HG03457 (cell line): ENCODE measurements at regions not wholly inside any gene's neighbourhood (a gene's known extent, or its start where the extent isn't known, plus 50 kb on each side); places are given as distances from the start of the nearest gene placed in this dataset.

Experiments used
- ATAC-seq: cut with Tn5 transposase; IDR thresholded peaks from one replicate; pipeline ENCODE4 v1.9.1; 2021; ENCODE audit warnings: moderate number of reproducible peaks; ENCODE audit not compliant: unreplicated experiment

DNA sequence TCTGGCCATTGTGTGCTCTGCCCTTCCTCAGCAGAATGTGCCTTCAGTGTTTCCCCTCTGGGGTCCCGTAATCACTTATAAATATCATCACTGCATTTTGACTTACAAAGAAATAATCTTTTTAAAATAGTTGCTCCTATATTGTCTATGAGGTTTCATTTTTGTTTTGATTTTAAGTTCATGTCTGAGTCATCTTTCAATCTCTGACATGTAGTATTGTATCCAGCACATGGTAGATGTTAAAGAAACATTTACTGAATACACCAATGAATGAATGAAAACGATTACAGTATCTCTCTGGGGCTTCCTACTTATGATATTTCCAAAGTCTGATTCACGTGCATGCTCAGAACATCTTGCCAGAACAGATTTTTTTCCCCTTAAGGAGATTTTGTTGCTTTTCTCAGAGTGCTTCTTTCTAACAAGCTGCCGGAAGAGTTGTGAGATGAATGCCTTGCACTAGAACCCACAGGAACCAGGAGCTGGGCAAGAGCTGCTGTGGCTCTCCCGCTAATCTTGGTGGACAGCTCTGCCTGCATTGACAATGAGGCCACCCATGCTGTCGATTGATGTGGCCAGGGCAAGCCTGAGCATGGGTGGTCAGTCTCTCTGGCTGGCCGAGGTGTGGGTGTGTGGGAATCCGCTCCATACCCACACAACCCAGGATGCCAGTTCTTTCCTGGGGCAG, 199.4 kb downstream of the CYRIA start:
- no peak for ATAC-seq

DNA sequence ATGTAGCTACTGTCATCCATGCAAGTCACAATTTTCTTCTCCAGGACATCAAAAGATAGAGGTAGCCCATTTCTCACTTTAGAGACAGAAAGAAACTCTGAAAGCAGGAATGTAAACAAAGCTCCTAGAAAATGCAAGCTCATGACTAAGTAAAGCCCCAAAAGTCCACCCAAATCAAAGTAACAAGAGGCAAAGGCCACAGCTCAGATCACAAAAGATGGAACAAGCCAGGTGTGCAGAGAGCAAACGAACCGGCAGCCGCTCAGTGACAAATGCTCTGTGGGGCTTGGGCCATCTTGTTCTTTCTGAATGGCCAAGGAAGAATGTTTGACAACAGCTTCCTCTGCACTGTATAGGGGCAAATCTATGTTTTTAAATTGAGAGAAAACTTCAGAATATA, 201.0 kb downstream of the CYRIA start:
- ATAC-seq, result no peak

DNA sequence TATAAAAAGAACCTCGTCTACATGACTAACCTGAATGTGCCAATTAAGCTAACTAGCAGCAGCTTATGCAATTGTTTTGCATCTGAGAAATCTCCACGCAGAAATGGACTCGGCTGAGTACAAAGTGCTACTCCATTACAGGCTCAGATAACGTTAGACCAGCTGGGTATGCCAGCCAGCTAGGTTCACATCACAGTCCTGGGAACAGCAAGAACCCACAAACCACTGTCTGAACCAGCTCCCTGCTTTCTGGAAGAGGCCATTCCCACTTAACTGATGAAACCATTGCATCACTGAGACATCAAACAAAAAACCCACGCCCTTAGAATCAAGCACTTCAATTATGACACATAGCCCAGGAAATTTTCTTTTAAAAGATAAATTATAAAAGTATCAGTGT, 202.7 kb downstream of the CYRIA start:
- ATAC-seq, result no peak

DNA sequence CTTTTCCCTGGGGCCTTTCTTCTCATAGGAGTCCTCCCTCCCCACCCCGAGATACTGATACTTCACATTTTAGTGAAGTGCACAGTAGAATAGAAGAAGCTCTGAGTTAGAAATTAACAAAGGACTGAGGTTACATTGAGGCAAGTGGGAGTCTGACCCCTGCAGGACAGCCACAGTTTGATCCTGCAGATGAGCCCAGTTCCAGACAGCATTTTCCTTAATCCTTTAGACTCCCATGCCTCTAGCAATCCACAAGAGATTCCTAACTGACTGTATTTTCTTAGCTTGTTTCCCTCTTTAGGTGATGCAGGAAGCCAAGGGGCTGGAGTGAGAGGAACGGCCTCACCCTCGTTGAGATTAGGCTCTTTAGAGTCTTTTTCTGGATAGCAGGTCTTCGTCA, 204.0 kb downstream of the CYRIA start:
- ATAC-seq, result no peak

DNA sequence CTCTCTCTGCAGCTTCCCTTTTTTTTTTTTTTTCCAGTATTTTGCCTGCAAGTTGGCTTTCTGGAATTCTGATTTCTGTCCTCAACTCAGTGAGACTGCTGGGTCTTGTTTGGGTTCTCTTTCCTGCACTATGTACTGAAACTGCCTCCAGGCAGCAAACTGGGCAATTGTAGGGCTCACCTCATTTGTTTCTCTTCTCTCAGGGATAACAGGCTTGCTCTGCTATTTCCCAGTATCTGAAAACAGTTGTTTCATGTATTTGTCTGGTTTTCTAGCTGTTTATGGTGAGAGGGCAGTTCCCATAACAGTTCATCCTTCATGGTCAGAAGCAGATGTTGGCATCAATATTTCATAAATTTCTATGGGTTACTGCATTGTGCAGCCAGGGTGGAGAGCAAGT, 206.0 kb downstream of the CYRIA start:
- ATAC-seq, result no peak

DNA sequence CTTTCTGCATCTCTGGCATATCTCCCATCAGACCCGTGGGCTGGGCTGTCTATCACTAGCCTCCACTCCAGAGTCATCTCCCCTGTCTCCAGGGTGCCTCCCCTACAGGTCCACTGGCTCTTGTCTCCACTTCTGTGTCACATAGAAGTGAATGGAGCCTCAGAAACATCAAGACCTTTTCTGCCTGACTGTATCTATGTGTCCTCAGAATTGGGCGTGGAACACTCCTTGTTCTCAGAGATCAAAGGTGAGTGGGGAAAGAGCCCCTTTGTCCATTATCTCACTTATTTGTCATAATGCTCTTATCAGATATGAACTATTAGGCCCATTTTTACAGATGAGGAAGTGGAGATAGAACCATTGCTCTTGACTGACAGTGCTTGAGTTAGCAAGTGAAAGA, 211.0 kb downstream of the CYRIA start:
- ATAC-seq, result no peak

DNA sequence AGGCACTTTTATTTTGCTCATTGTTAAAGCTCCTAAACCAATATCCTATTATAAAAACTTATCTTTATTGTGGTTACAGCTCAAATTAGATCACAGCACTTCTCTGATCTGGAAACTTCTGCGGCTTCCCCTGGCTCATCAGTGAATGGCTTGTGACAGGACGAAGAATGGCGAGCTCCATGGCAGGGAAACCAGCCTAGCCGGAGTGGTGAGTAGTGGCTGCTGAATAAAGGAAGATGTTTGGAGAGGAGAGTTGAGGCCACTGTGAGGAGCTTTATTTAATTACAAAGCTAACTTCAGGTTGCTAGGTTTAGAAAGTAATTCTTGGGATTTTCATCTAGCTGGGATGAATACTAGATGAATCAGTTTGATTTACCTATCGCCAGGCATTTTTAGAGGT, 213.5 kb downstream of the CYRIA start:
- no peak for ATAC-seq

DNA sequence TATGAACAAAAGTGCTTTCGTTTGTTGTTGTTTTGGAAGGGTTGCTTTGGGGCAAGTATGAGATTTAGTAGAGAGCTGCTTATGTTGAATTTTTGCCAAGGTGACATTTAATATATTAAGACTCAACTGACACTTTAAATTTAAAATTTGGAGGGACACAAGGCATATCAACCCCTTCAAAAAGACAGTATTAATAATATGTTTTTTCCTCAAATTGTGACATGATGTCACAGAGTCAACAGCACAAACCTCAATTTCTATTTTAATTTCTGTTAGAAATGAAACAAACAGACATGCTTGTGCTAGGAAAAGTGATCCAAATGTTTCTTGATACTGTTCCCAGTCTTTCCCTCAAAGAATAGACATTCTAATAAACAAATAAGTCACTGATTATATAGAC, 218.9 kb downstream of the CYRIA start:
- no peak for ATAC-seq

DNA sequence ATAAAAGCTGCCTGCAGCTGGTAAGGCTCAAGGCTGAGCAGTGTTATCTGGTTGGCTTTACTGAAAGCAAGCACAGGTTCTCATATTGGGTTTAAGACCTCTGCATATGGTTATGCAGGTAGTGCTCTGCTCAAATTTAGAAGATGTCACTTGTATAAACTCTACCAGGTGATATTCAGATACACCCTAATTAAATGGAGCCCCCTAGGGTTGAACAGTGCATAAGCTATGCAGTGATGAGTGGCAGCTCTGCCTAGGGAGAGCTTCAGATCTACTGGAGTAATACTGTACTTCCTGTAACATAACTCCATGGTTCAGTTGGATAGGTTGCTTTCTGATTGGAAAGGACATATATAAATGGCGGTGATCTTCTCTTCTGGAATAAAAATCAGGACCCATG, 222.7 kb downstream of the CYRIA start:
- ATAC-seq, result no peak

DNA sequence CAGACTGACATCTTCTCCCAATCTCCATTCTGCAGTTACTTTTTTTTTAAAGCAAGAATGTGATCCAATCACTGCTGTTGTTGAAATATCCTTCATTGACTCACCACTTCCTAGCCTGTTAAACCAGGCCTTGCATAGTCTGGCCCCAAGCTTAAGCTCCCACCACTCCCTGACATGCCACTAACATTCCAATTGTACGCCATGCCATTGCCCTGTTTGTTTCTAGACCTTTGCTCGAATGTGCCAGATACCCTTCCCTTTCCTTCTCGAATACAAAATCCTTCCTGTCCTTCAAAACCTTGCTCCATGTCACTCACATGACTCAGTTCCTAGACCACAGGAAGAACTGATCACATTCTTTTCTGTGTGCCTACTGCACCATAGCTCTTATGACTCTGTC, 224.2 kb downstream of the CYRIA start:
- ATAC-seq, result no peak

DNA sequence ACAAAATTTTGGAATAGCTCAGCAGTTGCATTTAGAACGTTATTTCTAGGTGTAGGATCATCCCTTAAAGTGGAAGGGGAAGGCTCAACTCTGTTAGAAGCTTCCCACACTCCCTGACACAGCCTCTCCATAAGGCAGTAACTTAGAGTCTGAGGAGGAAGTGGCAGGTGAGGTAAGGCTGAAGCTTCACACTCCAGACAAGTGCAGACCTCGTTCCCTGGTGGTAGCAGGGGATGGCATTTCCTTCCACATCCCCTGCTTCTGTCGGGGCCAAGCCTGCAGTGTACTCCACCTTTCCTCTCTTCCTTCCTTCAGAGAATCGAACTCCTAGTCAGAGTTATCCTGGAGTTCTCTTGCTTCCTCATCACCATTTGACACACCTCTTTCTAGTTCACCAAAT, 224.7 kb downstream of the CYRIA start:
- no peak for ATAC-seq

DNA sequence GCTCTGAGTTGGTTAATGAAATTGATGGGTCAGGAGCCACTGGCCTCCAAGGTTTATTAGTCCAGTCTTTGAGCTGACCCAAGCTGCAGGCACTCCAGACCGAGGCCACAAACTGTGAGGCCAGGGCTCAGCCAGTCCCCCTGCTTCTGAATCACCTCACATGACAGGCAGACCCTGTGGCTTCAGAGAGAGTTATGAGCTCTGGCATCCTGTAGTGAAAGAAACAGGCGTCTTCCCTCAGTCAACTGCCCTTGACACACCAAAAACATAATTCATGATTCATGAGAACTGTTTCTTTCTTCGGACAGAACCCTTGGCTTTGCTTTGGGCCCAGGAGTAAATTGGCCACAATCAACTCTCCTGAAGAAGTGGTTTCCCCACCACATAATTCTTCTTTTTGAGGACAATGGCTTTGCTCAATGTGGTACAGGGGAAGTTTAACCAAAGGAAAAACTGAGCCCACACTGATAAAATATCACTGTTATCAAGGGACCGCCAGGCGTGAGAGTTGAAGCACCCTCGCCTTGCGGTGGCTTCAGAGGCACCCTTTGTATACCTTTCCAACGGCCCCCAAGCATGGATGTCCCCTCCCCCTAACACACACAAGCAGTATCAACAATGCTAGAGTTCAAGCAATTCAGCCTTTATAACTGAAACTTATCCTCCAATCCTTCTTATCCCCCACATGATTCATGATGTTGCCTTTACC, 226.9 kb downstream of the CYRIA start:
- ATAC-seq, result no peak

DNA sequence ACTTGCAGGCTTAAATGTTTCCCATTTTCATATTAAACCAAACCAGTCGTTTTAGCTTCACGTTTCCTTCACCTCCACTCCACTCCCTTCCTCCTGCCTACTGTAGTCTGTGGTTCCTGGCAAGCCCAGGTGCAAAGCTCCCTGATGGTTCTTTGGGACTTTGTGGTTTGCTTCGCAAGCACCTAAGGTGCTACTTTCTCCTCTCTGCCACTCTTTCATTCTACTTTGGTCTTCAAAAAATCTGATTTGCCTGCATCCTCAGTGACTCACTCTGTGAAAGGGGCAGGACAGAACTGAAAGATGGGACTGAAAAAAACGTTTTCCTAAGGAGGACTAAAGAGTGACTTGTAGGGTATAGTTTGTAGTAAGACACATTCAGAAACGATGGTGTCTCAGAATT, 228.4 kb downstream of the CYRIA start:
- ATAC-seq, result no peak

DNA sequence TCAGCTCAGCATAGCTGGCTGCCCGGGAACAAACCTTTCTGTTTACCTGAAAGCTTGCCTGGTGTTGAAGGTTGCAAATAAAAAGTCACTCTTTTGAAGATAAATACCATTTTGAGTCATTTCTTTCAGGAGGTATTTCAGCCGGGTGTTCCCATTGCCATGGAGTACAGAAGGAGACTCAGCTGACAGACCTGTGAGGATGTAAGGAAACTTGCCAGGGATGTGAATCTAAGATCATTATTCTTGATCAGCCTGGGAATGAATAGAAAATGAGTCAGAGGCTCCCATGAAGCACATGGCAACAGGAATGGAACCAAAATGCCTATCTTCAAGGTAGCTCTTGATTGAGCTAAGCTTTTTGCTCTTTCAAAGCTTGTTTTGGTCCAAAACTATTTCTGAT, 231.2 kb downstream of the CYRIA start:
- no peak for ATAC-seq

DNA sequence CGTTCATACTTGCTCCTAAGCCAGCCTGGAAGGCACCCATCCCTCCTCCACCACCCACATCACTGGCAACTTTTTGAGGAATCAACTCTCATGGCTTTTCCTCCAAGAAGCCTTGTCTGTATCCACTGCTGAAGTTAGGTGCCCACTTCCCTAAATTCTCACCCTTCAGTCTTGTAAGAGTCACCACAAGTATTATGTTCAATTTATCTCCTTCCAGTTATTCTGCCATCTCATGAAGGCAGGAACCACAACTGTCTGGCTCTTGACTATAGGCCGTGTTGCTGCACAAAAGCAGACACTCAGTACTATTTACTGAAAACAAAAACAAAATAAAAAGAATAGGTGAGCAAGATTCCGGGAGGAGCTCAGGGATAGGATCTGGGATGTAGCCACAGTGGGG, 234.8 kb downstream of the CYRIA start:
- no peak for ATAC-seq

DNA sequence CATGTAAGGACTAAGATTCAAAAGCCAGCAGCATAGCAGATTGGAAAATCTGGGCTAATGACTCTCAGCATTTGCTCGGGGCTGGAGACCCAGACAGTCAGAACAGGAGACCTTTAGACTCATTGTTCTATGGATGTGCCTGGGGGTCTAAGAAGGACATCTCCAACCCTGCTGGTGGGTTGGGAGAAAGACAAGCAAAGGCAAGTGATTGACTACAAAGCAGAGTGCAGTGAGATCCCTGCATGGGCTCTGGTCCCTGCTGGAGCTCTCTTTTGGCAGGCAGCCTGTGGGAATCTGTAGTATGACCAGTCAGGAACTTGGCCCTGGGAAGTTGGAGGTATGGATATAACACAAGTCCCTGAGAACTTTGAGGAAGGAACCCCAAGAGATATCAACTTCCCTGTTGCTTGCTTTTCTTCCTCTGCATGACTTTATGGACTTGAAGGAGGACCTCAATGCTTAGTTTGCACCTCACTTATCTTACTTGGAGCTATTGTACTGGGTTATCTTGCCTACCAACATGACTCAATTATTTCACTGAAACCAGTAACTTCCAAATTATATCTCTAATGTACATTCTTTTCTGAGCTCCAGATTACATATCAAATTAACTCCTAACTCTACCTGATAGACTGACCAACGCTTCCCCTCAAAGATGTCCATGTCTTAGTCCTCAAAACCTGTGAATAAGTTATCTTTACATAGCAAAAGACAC, 236.0 kb downstream of the CYRIA start:
- ATAC-seq, result no peak

DNA sequence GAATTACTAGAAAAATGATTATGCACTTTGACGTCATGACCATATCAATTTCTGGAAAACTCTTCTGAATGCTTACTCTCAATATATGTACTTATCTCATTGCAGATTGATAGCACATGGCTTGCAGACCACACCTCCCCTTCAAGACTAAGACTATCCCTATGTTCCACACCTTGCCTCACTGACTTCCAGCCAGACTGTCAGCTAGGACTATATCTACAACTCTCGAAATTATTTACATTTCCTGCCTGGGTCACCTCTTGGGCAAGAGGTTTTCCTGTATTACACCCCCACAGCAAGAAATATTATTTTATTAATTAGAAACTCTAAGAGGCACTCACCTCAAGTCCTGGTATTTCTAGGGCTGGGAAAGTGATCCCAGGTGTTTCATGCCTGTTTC, 236.6 kb downstream of the CYRIA start:
- no peak for ATAC-seq

DNA sequence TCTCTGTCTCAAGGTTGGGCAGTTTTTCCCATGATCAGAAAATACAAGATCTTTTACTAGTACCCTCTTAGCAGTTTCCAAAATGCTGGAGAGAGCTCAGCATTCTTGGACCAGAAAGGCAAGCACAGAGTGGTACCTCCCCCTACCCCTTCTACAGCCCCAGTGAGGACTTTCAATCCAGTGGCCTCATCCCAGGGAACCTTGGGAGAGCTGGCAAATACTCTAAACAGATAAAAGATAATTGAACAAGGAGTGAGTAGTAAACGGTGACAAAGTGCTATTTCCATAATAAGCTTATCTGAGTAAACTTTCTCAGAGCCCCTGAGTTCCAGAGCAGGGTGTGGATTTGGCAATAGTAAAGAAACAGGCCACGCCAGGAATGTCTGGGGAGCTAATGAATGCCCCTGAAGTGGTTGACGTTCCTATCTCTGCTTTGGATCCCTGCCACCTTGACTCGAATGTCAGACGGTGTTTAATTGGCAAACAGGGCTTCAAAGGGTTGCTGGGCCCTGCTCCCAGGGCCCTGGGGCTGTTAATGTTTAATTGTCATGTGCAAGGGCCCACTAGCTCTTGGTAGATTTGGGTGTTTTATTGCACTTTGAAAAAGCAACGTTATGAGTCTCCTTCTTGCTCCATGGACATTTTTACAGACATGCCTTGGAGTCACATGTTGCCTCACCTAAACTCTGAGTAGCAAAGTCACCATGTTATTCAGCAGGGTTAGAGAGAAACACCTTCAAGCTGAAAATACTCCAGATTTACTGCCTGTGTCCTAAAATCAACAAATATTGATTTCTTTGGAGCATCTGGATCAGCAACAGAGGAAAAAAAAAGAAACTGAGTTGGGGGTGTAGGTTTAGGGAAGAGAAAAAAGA, 239.9 kb downstream of the CYRIA start:
- no peak for ATAC-seq

DNA sequence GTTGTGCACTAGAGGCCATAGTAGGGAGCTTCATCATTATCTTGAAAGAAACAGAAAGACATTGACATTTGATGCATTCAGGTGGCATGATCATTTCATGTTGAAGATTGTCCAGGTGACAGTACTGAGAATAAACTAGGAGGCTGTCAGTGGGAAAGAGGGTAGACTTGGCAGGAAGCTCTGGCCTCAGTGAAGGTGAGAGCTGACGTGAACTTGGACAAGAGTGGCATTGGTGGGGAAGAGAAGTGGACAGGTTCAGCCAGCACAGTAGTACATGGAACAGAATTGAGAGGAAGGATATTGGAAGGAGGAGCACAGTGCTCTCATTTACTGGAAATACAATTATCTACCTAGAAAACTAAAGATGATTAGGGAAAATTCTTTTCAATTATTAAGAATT, 245.2 kb downstream of the CYRIA start:
- ATAC-seq, result no peak

DNA sequence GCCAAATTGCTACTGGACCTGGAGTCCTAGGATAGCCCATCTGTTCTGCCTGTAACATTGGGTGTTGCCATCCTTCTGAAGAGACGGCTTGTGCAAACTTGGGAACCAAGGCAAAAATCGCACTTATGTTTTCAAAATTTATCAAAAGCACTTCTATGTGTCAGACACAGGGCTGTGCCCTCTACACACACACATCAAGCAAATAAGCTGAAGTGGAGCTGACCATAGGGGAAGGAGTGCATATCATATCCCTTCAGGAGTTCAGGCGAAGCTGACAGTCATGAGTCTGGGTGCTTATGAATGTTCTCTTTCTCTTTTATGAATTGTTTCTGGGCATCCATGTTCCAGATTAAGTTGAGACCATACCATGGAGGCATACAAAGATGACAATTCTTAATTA, 247.9 kb downstream of the CYRIA start:
- no peak for ATAC-seq

DNA sequence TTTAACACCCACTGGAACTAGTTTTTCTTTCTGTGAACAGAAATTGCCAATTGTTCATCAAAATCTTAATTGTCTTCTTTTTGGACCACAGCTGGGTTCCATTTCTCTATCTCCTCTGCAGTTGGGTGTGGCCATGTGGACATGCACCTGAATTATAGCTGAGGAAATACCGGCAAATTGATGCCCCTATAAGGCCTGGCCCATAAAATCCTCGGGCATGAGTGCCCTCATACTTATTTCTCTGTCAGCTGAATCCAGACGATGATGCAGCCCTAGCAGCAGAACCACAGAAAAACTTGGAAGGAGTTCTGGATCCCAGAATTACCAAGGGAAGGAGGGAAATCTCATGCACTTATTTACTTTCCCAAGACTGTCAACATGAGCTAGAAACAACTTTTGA, 249.0 kb downstream of the CYRIA start:
- ATAC-seq, result no peak
